ENCODE measurements at regions not wholly inside any gene's neighbourhood (a gene's known extent, or its start where the extent isn't known, plus 50 kb on each side); places are given as distances from the start of the nearest gene placed in this dataset.
"Not testable (repeated sequence)": the region's sequence is repeated elsewhere in the genome, so short reads cannot be mapped to it uniquely, and the experiment has no call there.

GRCh38 chr7:49711072-49711723, 62.2 kb upstream of the VWC2 start:
- H3K4me2 ChIP-seq (ENCODE audit: low read length); H3K9ac ChIP-seq (ENCODE audit: low read length); H3K9me2 ChIP-seq (ENCODE audit: insufficient read depth); RAD21 ChIA-PET (ENCODE audit: low non-redundant PET in 1 of 2, low total read pairs in 2 of 2, uncharacterized antibody in 2 of 2, unreplicated experiment in 2 of 2); intact Hi-C loops (cut with micrococcal nuclease); H3K4me1 ChIP-seq (ENCODE audit: control insufficient read depth in 1 of 2, insufficient read depth in 2 of 2, low read length in 2 of 2); H4K20me1 ChIP-seq (ENCODE audit: insufficient read depth); H3K27ac ChIP-seq (ENCODE audit: low read depth, low read length); H3K79me2 ChIP-seq (ENCODE audit: insufficient read depth, low read length); BruUV-seq (replicated peaks); H3K27me3 ChIP-seq (ENCODE audit: insufficient read depth, low read length); H3K36me3 ChIP-seq (ENCODE audit: control insufficient read depth in 1 of 2, insufficient read depth in 2 of 2, low read length in 2 of 2); H2AFZ ChIP-seq (ENCODE audit: low read depth, low read length, poor library complexity, severe bottlenecking); DNase-seq (ENCODE audit: low read depth, low spot score); POLR2A ChIA-PET; CTCF ChIA-PET; H3K4me3 ChIP-seq (replicated peaks in 1 of 2; ENCODE audit: low read depth in 1 of 2, low read length in 2 of 2); ATAC-seq: not testable (repeated sequence)
- H3K9me3 ChIP-seq (ENCODE audit: control insufficient read depth in 1 of 2, insufficient read depth in 1 of 2, low read depth in 1 of 2, low read length in 2 of 2) = peaks cover 3 to 22% of the 10 kb centered on the region in 2 experiments; a peak in 2 of 4 replicates

- POLR2A ChIA-PET = no interaction called here
- ATAC-seq (no peak), DNase-seq (ENCODE audit: low read depth, low spot score) (no peak)
- no peaks in the 10 kb centered on the region for H4K20me1 ChIP-seq (ENCODE audit: insufficient read depth)
- no peaks in the 10 kb centered on the region for H3K4me1 ChIP-seq (ENCODE audit: control insufficient read depth in 1 of 2, insufficient read depth in 2 of 2, low read length in 2 of 2)
- H3K4me3 ChIP-seq (replicated peaks in 1 of 2; ENCODE audit: low read depth in 1 of 2, low read length in 2 of 2) = no peak overlapping the region
- H3K4me2 ChIP-seq (ENCODE audit: low read length) = no peak overlapping the region
- H3K79me2 ChIP-seq (ENCODE audit: insufficient read depth, low read length) = no peaks in the 10 kb centered on the region
- no peak overlapping the region for H3K9ac ChIP-seq (ENCODE audit: low read length)
- no peak overlapping the region for H2AFZ ChIP-seq (ENCODE audit: low read depth, low read length, poor library complexity, severe bottlenecking)
- intact Hi-C loops (cut with micrococcal nuclease) = no loop called here
- BruUV-seq (replicated peaks) = no TSS peak
- H3K36me3 ChIP-seq (ENCODE audit: control insufficient read depth in 1 of 2, insufficient read depth in 2 of 2, low read length in 2 of 2) = no peaks in the 10 kb centered on the region
- CTCF ChIA-PET = no interaction called here
- H3K9me3 ChIP-seq (ENCODE audit: control insufficient read depth in 1 of 2, insufficient read depth in 1 of 2, low read depth in 1 of 2, low read length in 2 of 2) = peaks cover 3 to 5% of the 10 kb centered on the region in 2 experiments; a peak in 2 of 4 replicates
- no peaks in the 10 kb centered on the region for H3K27me3 ChIP-seq (ENCODE audit: insufficient read depth, low read length)
- no peaks in the 10 kb centered on the region for H3K9me2 ChIP-seq (ENCODE audit: insufficient read depth)
- H3K27ac ChIP-seq (ENCODE audit: low read depth, low read length) = no peak overlapping the region
- RAD21 ChIA-PET (ENCODE audit: low non-redundant PET in 1 of 2, low total read pairs in 2 of 2, uncharacterized antibody in 2 of 2, unreplicated experiment in 2 of 2) = no interaction called here
- TF ChIP-seq JUND (IDR thresholded peaks at IDR 0.05) (no peak), CEBPB (IDR thresholded peaks at IDR 0.05; ENCODE audit: low read depth) (no peak), REST (IDR thresholded peaks at IDR 0.05; ENCODE audit: low read depth) (no peak), ZBTB33 (IDR thresholded peaks at IDR 0.05; ENCODE audit: extremely low read depth, insufficient replicate concordance, low read length) (no peak), EZH2phosphoT487 (IDR thresholded peaks at IDR 0.05; ENCODE audit: borderline replicate concordance) (no peak), POLR2A (IDR thresholded peaks at IDR 0.05; ENCODE audit: borderline replicate concordance, extremely low read depth, insufficient read depth, insufficient read length) (no peak), TCF7L2 (IDR thresholded peaks at IDR 0.05; ENCODE audit: borderline replicate concordance, extremely low read depth, insufficient read depth, insufficient read length) (no peak), SIN3A (IDR thresholded peaks at IDR 0.05; ENCODE audit: low read depth) (no peak), YY1 (IDR thresholded peaks at IDR 0.05; ENCODE audit: extremely low read depth, insufficient replicate concordance, low read depth, low read length) (no peak), FOSL1 (IDR thresholded peaks at IDR 0.05; ENCODE audit: low read depth) (no peak), SRF (IDR thresholded peaks at IDR 0.05; ENCODE audit: low read depth) (no peak), EZH2 (IDR thresholded peaks at IDR 0.05) (no peak), POLR2AphosphoS5 (IDR thresholded peaks at IDR 0.05; ENCODE audit: low read depth, low read length) (no peak), ATF3 (IDR thresholded peaks at IDR 0.05) (no peak), ZNF274 (IDR thresholded peaks at IDR 0.05; ENCODE audit: low read depth, low read length) (no peak), ELF1 (IDR thresholded peaks at IDR 0.05; ENCODE audit: borderline replicate concordance, low read depth) (no peak)
These were observed 59.3 kb upstream of the VWC2 start for GRCh38 chr7:49714182-49714581.
